HEK293 (cell line): ENCODE measurements at regions not wholly inside any gene's neighbourhood (a gene's known extent, or its start where the extent isn't known, plus 50 kb on each side); places are given as distances from the start of the nearest gene placed in this dataset.

Experiments
- CTCF ChIA-PET: fragments of 350-600 bp; formaldehyde crosslinking; extraction: SDS; loops from one replicate; lab custom pipeline; 2021; ENCODE audit warnings: antibody characterized with exemption; lab: Yijun Ruan, JAX
- POLR2A ChIA-PET: fragments of 300-600 bp; formaldehyde crosslinking; extraction: SDS; loops from one replicate; lab custom pipeline; 2020; ENCODE audit warnings: antibody characterized with exemption, inconsistent platforms; lab: Yijun Ruan, JAX
- H3K27ac ChIP-seq: fragments of 200-500 bp; sonication (Bioruptor generic); 2 replicates; pipeline ENCODE4 v1.5.1; 2014; ENCODE audit warnings: low read depth, low read length, control low read depth, inconsistent platforms; ENCODE audit errors: extremely low read depth
- H3K36me3 ChIP-seq, 2 experiments: fragments of 200-500 bp in 1 of 2; sonication (Bioruptor generic) in 1 of 2; 1 replicate in 1 of 2; 2 replicates in 1 of 2; pipeline ENCODE4 v1.5.1; 2014 to 2017; ENCODE audit warnings: inconsistent platforms in 2 of 2, low read length in 2 of 2; ENCODE audit not compliant: control insufficient read depth in 2 of 2, insufficient read depth in 1 of 2
- H3K4me1 ChIP-seq: fragments of 200-500 bp; sonication (Bioruptor generic); 2 replicates; pipeline ENCODE4 v1.5.1; 2014; ENCODE audit warnings: mild to moderate bottlenecking, low read length, inconsistent platforms; ENCODE audit not compliant: control insufficient read depth, insufficient read depth
- H3K4me3 ChIP-seq: 2 replicates; pipeline ENCODE4 v1.5.1; 2011; ENCODE audit warnings: low read depth, mild to moderate bottlenecking, control low read depth, low read length, moderate library complexity
- H3K9me3 ChIP-seq: fragments of 200-500 bp; sonication (Bioruptor generic); 2 replicates; pipeline ENCODE4 v1.5.1; 2014; ENCODE audit warnings: low read depth, low read length, inconsistent platforms; ENCODE audit not compliant: control insufficient read depth, insufficient read depth
- BCL11B ChIP-seq: fragments of 450-650 bp; formaldehyde crosslinking; IDR thresholded peaks from 2 replicates; pipeline ENCODE4 v1.5.1; 2016; ENCODE audit warnings: low read depth, missing biosample characterization, missing genetic modification characterization
- GLIS1 ChIP-seq: fragments of 450-650 bp; formaldehyde crosslinking; IDR thresholded peaks from 2 replicates; pipeline ENCODE4 v1.5.1; 2016; ENCODE audit warnings: missing biosample characterization, missing genetic modification characterization
- HOXD13 ChIP-seq: sonication (generic); formaldehyde crosslinking; IDR thresholded peaks from 2 replicates; pipeline ENCODE4 v1.8.0; 2022; ENCODE audit warnings: missing genetic modification reagents, borderline replicate concordance
- KLF10 ChIP-seq: fragments of 450-650 bp; IDR thresholded peaks from 2 replicates; pipeline ENCODE4 v1.5.1; 2018; ENCODE audit warnings: missing biosample characterization, mild to moderate bottlenecking, missing genetic modification characterization
- MEIS1 ChIP-seq: sonication (generic); formaldehyde crosslinking; IDR thresholded peaks from 2 replicates; pipeline ENCODE4 v1.8.1; 2022; ENCODE audit warnings: missing genetic modification reagents, mild to moderate bottlenecking, borderline replicate concordance
- SALL2 ChIP-seq: fragments of 450-650 bp; formaldehyde crosslinking; IDR thresholded peaks from 2 replicates; pipeline ENCODE4 v1.5.0; 2017; ENCODE audit warnings: missing biosample characterization, mild to moderate bottlenecking, missing genetic modification characterization, borderline replicate concordance
- TCF7L2 ChIP-seq: IDR thresholded peaks from 2 replicates; pipeline ENCODE4 v1.6.1; 2011; ENCODE audit warnings: low read depth, mild to moderate bottlenecking, inconsistent platforms, low read length, moderate library complexity, borderline replicate concordance
- WT1 ChIP-seq: fragments of 450-650 bp; formaldehyde crosslinking; IDR thresholded peaks from 2 replicates; pipeline ENCODE4 v1.5.1; 2016; ENCODE audit warnings: missing biosample characterization, missing genetic modification characterization
- ZNF335 ChIP-seq: fragments of 450-650 bp; formaldehyde crosslinking; conservative IDR thresholded peaks from 2 replicates; pipeline ENCODE4 v1.5.1; 2016; ENCODE audit warnings: missing biosample characterization, missing genetic modification characterization
- ZNF350 ChIP-seq: fragments of 450-650 bp; formaldehyde crosslinking; IDR thresholded peaks from 2 replicates; pipeline ENCODE4 v1.5.0; 2017; ENCODE audit warnings: missing biosample characterization, mild to moderate bottlenecking, missing genetic modification characterization
- ZNF433 ChIP-seq: fragments of 450-650 bp; formaldehyde crosslinking; IDR thresholded peaks from 2 replicates; pipeline ENCODE4 v1.5.1; 2016; ENCODE audit warnings: missing biosample characterization, missing genetic modification characterization, low read depth
- ZNF473 ChIP-seq: fragments of 450-650 bp; formaldehyde crosslinking; IDR thresholded peaks from 2 replicates; pipeline ENCODE4 v1.5.1; 2017; ENCODE audit warnings: missing biosample characterization, missing genetic modification characterization
- ZNF558 ChIP-seq: fragments of 450-650 bp; formaldehyde crosslinking; IDR thresholded peaks from 2 replicates; pipeline ENCODE4 v1.5.1; 2016; ENCODE audit warnings: missing biosample characterization, missing genetic modification characterization
- ZNF596 ChIP-seq: fragments of 450-650 bp; IDR thresholded peaks from 2 replicates; pipeline ENCODE4 v1.5.0; 2018; ENCODE audit warnings: missing biosample characterization, mild to moderate bottlenecking, missing genetic modification characterization, moderate library complexity
- ZNF654 ChIP-seq: fragments of 450-650 bp; formaldehyde crosslinking; IDR thresholded peaks from 2 replicates; pipeline ENCODE4 v1.5.1; 2016; ENCODE audit warnings: low read depth, missing biosample characterization, missing genetic modification characterization
- ZNF660 ChIP-seq: fragments of 450-650 bp; IDR thresholded peaks from 2 replicates; pipeline ENCODE4 v1.5.1; 2018; ENCODE audit warnings: missing biosample characterization, mild to moderate bottlenecking, missing genetic modification characterization
- ZNF747 ChIP-seq: fragments of 450-650 bp; formaldehyde crosslinking; IDR thresholded peaks from 2 replicates; pipeline ENCODE4 v1.5.1; 2016; ENCODE audit warnings: missing biosample characterization, missing genetic modification characterization
- ZNF76 ChIP-seq: fragments of 450-650 bp; formaldehyde crosslinking; IDR thresholded peaks from 2 replicates; pipeline ENCODE4; 2016; ENCODE audit warnings: low read depth, missing biosample characterization, missing genetic modification characterization, borderline replicate concordance
- ZNF768 ChIP-seq: fragments of 450-650 bp; formaldehyde crosslinking; IDR thresholded peaks from 2 replicates; pipeline ENCODE4 v1.5.1; 2018; ENCODE audit warnings: missing biosample characterization, mild to moderate bottlenecking, missing genetic modification characterization
- ZSCAN16 ChIP-seq: fragments of 450-650 bp; formaldehyde crosslinking; IDR thresholded peaks from 2 replicates; pipeline ENCODE4 v1.5.1; 2016; ENCODE audit warnings: missing biosample characterization, missing genetic modification characterization
- TF ChIP-seq, protein P1 (sequence below): fragments of 450-650 bp; IDR thresholded peaks from 2 replicates; pipeline ENCODE4 v1.5.1; 2018; ENCODE audit warnings: missing biosample characterization, missing genetic modification characterization
- TF ChIP-seq, protein P2 (sequence below): fragments of 450-650 bp; formaldehyde crosslinking; IDR thresholded peaks from 2 replicates; pipeline ENCODE4 v1.5.1; 2016; ENCODE audit warnings: missing biosample characterization, missing genetic modification characterization
- TF ChIP-seq, protein P3 (sequence below): fragments of 450-650 bp; formaldehyde crosslinking; IDR thresholded peaks from 2 replicates; pipeline ENCODE4 v1.5.1; 2017; ENCODE audit warnings: missing biosample characterization, missing genetic modification characterization
- TF ChIP-seq, protein P4 (sequence below): fragments of 450-650 bp; formaldehyde crosslinking; IDR thresholded peaks from 2 replicates; pipeline ENCODE4 v1.5.1; 2016; ENCODE audit warnings: missing biosample characterization, missing genetic modification characterization

- no peak overlapping the region for H3K27ac ChIP-seq
- ChIA-PET CTCF (no interaction called here), POLR2A (no interaction called here)
- H3K9me3 ChIP-seq, result no peaks in the 10 kb centered on the region
- TF ChIP-seq ZNF76 (tag by site-specific recombination) (no peak), ZNF433 (tag by site-specific recombination) (no peak), TCF7L2 (no peak), MEIS1 (CRISPR knock-in tag) (peak; percentile 29; the same call in 1 of the 2 replicates), SALL2 (tag by site-specific recombination) (no peak), ZNF335 (tag by site-specific recombination) (no peak), ZNF747 (tag by site-specific recombination) (no peak), ZNF596 (no peak), WT1 (tag by site-specific recombination) (no peak), ZSCAN16 (tag by site-specific recombination) (no peak), ZNF350 (tag by site-specific recombination) (no peak), HOXD13 (peak; percentile 74; the same call in 1 of the 2 replicates), ZNF654 (tag by site-specific recombination) (no peak), BCL11B (tag by site-specific recombination) (no peak)
- TF ChIP-seq, protein P1, sequence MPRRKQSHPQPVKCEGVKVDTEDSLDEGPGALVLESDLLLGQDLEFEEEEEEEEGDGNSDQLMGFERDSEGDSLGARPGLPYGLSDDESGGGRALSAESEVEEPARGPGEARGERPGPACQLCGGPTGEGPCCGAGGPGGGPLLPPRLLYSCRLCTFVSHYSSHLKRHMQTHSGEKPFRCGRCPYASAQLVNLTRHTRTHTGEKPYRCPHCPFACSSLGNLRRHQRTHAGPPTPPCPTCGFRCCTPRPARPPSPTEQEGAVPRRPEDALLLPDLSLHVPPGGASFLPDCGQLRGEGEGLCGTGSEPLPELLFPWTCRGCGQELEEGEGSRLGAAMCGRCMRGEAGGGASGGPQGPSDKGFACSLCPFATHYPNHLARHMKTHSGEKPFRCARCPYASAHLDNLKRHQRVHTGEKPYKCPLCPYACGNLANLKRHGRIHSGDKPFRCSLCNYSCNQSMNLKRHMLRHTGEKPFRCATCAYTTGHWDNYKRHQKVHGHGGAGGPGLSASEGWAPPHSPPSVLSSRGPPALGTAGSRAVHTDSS (tag by site-specific recombination), result no peak
- TF ChIP-seq, protein P2, sequence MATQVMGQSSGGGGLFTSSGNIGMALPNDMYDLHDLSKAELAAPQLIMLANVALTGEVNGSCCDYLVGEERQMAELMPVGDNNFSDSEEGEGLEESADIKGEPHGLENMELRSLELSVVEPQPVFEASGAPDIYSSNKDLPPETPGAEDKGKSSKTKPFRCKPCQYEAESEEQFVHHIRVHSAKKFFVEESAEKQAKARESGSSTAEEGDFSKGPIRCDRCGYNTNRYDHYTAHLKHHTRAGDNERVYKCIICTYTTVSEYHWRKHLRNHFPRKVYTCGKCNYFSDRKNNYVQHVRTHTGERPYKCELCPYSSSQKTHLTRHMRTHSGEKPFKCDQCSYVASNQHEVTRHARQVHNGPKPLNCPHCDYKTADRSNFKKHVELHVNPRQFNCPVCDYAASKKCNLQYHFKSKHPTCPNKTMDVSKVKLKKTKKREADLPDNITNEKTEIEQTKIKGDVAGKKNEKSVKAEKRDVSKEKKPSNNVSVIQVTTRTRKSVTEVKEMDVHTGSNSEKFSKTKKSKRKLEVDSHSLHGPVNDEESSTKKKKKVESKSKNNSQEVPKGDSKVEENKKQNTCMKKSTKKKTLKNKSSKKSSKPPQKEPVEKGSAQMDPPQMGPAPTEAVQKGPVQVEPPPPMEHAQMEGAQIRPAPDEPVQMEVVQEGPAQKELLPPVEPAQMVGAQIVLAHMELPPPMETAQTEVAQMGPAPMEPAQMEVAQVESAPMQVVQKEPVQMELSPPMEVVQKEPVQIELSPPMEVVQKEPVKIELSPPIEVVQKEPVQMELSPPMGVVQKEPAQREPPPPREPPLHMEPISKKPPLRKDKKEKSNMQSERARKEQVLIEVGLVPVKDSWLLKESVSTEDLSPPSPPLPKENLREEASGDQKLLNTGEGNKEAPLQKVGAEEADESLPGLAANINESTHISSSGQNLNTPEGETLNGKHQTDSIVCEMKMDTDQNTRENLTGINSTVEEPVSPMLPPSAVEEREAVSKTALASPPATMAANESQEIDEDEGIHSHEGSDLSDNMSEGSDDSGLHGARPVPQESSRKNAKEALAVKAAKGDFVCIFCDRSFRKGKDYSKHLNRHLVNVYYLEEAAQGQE (tag by site-specific recombination), result peak; percentile 99
- TF ChIP-seq, all 188 proteins: peak for 3
- Histone ChIP-seq H3K4me3 (no peak overlapping the region), H3K4me1 (no peaks in the 10 kb centered on the region), H3K36me3 (no peaks in the 10 kb centered on the region)
These were observed 123.5 kb downstream of the CBLN1 start for GRCh38 chr16:49158029-49158642.

- ChIA-PET CTCF (no interaction called here), POLR2A (no interaction called here)
- Histone ChIP-seq H3K36me3 (no peaks in the 10 kb centered on the region), H3K4me3 (no peak overlapping the region), H3K27ac (no peak overlapping the region), H3K9me3 (no peaks in the 10 kb centered on the region), H3K4me1 (no peaks in the 10 kb centered on the region)
- TF ChIP-seq ZNF473 (tag by site-specific recombination), result no peak
- TF ChIP-seq GLIS1 (tag by site-specific recombination), result no peak
- TF ChIP-seq ZNF768, result no peak
- no peak for TF ChIP-seq KLF10 (tag by site-specific recombination)
- TF ChIP-seq, protein P3, sequence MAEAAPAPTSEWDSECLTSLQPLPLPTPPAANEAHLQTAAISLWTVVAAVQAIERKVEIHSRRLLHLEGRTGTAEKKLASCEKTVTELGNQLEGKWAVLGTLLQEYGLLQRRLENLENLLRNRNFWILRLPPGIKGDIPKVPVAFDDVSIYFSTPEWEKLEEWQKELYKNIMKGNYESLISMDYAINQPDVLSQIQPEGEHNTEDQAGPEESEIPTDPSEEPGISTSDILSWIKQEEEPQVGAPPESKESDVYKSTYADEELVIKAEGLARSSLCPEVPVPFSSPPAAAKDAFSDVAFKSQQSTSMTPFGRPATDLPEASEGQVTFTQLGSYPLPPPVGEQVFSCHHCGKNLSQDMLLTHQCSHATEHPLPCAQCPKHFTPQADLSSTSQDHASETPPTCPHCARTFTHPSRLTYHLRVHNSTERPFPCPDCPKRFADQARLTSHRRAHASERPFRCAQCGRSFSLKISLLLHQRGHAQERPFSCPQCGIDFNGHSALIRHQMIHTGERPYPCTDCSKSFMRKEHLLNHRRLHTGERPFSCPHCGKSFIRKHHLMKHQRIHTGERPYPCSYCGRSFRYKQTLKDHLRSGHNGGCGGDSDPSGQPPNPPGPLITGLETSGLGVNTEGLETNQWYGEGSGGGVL, result no peak
- no peak for TF ChIP-seq ZNF558 (tag by site-specific recombination)
- TF ChIP-seq, protein P4, sequence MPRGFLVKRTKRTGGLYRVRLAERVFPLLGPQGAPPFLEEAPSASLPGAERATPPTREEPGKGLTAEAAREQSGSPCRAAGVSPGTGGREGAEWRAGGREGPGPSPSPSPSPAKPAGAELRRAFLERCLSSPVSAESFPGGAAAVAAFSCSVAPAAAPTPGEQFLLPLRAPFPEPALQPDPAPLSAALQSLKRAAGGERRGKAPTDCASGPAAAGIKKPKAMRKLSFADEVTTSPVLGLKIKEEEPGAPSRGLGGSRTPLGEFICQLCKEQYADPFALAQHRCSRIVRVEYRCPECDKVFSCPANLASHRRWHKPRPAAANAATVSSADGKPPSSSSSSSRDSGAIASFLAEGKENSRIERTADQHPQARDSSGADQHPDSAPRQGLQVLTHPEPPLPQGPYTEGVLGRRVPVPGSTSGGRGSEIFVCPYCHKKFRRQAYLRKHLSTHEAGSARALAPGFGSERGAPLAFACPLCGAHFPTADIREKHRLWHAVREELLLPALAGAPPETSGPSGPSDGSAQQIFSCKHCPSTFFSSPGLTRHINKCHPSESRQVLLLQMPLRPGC (tag by site-specific recombination), result no peak
- no peak for TF ChIP-seq ZNF660 (tag by site-specific recombination)
These were observed 131.3 kb downstream of the CBLN1 start for GRCh38 chr16:49150341-49150740.
